GM23338 (cell line): ENCODE measurements at regions not wholly inside any gene's neighbourhood (a gene's known extent, or its start where the extent isn't known, plus 50 kb on each side); places are given as distances from the start of the nearest gene placed in this dataset.

Source experiments
- ATAC-seq: fragments of 200-7000 bp; cut with Tn5 transposase; 3 replicates; pipeline ENCODE4 v1.9.1; 2020
- DNase-seq: peaks from one replicate; pipeline ENCODE4 v3.0.0-alpha.2; 2015; ENCODE audit warnings: low spot score
- H2AFZ ChIP-seq: fragments of 200-600 bp; sonication (generic); 2 replicates; pipeline ENCODE4 v1.8.0; 2016; ENCODE audit warnings: antibody characterized with exemption, mild to moderate bottlenecking, moderate library complexity
- H3F3A ChIP-seq: fragments of 200-600 bp; sonication (generic); replicated peaks from 2 replicates; pipeline ENCODE4 v1.8.0; 2017; ENCODE audit warnings: antibody characterized with exemption, mixed run types, low read depth
- H3K27ac ChIP-seq: fragments of 200-600 bp; sonication (generic); 2 replicates; pipeline ENCODE4 v1.6.1; 2016; ENCODE audit warnings: low read depth
- H3K27me3 ChIP-seq: fragments of 200-600 bp; sonication (generic); 2 replicates; pipeline ENCODE4 v1.8.0; 2016; ENCODE audit warnings: mild to moderate bottlenecking, mixed run types, moderate library complexity; ENCODE audit not compliant: insufficient read depth
- H3K36me3 ChIP-seq: fragments of 200-600 bp; sonication (generic); 2 replicates; pipeline ENCODE4 v1.8.0; 2016; ENCODE audit warnings: mild to moderate bottlenecking; ENCODE audit not compliant: insufficient read depth
- H3K4me1 ChIP-seq: fragments of 200-600 bp; sonication (generic); 2 replicates; pipeline ENCODE4 v1.8.0; 2016; ENCODE audit warnings: mild to moderate bottlenecking, moderate library complexity; ENCODE audit not compliant: insufficient read depth
- H3K4me2 ChIP-seq: fragments of 200-600 bp; sonication (generic); 2 replicates; pipeline ENCODE4 v1.7.1; 2017; ENCODE audit warnings: mixed run types
- H3K4me3 ChIP-seq: fragments of 200-600 bp; sonication (generic); 2 replicates; pipeline ENCODE4 v1.6.1; 2016; ENCODE audit warnings: mixed run types
- H3K79me2 ChIP-seq: fragments of 200-600 bp; sonication (generic); replicated peaks from 2 replicates; pipeline ENCODE4 v1.8.0; 2017; ENCODE audit warnings: mild to moderate bottlenecking; ENCODE audit not compliant: insufficient read depth
- H3K9me2 ChIP-seq: fragments of 200-600 bp; sonication (generic); 2 replicates; pipeline ENCODE4 v1.8.0; 2017; ENCODE audit not compliant: insufficient read depth
- H4K20me1 ChIP-seq: fragments of 200-600 bp; sonication (generic); replicated peaks from 2 replicates; pipeline ENCODE4 v1.8.0; 2017; ENCODE audit warnings: mild to moderate bottlenecking; ENCODE audit not compliant: insufficient read depth
- H3K27ac Mint-ChIP-seq: 2 replicates; pipeline ENCODE4 v1.8.0; 2020; ENCODE audit warnings: inconsistent platforms, mild to moderate bottlenecking, moderate library complexity, mixed read lengths
- H3K27me3 Mint-ChIP-seq: 3 replicates; pipeline ENCODE4 v1.8.0; 2022; ENCODE audit warnings: low read depth, mild to moderate bottlenecking, moderate library complexity, mixed read lengths, inconsistent platforms; ENCODE audit not compliant: insufficient read depth, poor library complexity
- H3K36me3 Mint-ChIP-seq: 3 replicates; pipeline ENCODE4 v1.8.0; 2021; ENCODE audit warnings: low read depth, mild to moderate bottlenecking, inconsistent platforms, moderate library complexity, mixed read lengths
- H3K4me1 Mint-ChIP-seq: 3 replicates; pipeline ENCODE4 v1.8.0; 2020; ENCODE audit warnings: mild to moderate bottlenecking, inconsistent platforms, mixed read lengths
- H3K4me3 Mint-ChIP-seq: 3 replicates; pipeline ENCODE4 v1.8.0; 2021; ENCODE audit warnings: moderate library complexity, mild to moderate bottlenecking, inconsistent platforms, mixed read lengths
- H3K9me3 Mint-ChIP-seq: 3 replicates; pipeline ENCODE4 v1.8.0; 2020; ENCODE audit warnings: moderate library complexity, mild to moderate bottlenecking, inconsistent platforms, mixed read lengths
- CREB1 ChIP-seq: fragments of 250-450 bp; sonication (Bioruptor Pico); IDR thresholded peaks from 2 replicates; pipeline ENCODE4 v1.5.0; 2020; ENCODE audit warnings: low read depth, mild to moderate bottlenecking, moderate library complexity
- CTCF ChIP-seq, 2 experiments: fragments of 200-600 bp in 1 of 2; sonication (generic) in 1 of 2; conservative IDR thresholded peaks; 2 replicates each; pipeline versions ENCODE4 v1.5.1 to v1.6.1; 2016 to 2017; ENCODE audit warnings: antibody characterized with exemption in 2 of 2, low read depth in 2 of 2, mild to moderate bottlenecking in 2 of 2, moderate library complexity in 1 of 2
- ETS1 ChIP-seq: IDR thresholded peaks from 2 replicates; pipeline ENCODE4 v1.6.1; 2016; ENCODE audit warnings: antibody characterized with exemption
- EZH2 ChIP-seq: fragments of 200-600 bp; sonication (generic); IDR thresholded peaks from one replicate; pipeline ENCODE4 v1.8.0; 2017; ENCODE audit warnings: antibody characterized with exemption, mild to moderate bottlenecking, low read depth; ENCODE audit not compliant: unreplicated experiment
- EZH2phosphoT487 ChIP-seq: fragments of 200-600 bp; sonication (generic); IDR thresholded peaks from one replicate; pipeline ENCODE4 v1.8.1; 2018; ENCODE audit warnings: antibody characterized with exemption; ENCODE audit not compliant: unreplicated experiment
- JUNB ChIP-seq: IDR thresholded peaks from one replicate; pipeline ENCODE4 v1.6.1; 2016; ENCODE audit warnings: antibody characterized with exemption; ENCODE audit not compliant: unreplicated experiment
- POLR2AphosphoS5 ChIP-seq: IDR thresholded peaks from 2 replicates; pipeline ENCODE4 v1.6.1; 2016; ENCODE audit warnings: antibody characterized with exemption, low read depth
- REST ChIP-seq: IDR thresholded peaks from one replicate; pipeline ENCODE4 v1.6.1; 2018; ENCODE audit warnings: antibody characterized with exemption; ENCODE audit not compliant: unreplicated experiment
- STAT1 ChIP-seq: IDR thresholded peaks from one replicate; pipeline ENCODE4 v1.6.1; 2016; ENCODE audit warnings: antibody characterized with exemption; ENCODE audit not compliant: unreplicated experiment
- ZNF114 ChIP-seq: fragments of 250-450 bp; sonication (Bioruptor Pico); IDR thresholded peaks from 2 replicates; pipeline ENCODE4 v1.5.0; 2020; ENCODE audit warnings: mild to moderate bottlenecking, moderate library complexity
- ZNF331 ChIP-seq: fragments of 250-450 bp; sonication (Bioruptor Pico); IDR thresholded peaks from 2 replicates; pipeline ENCODE4 v1.5.0; 2020; ENCODE audit warnings: low read depth, mild to moderate bottlenecking, moderate library complexity
- ZNF462 ChIP-seq: fragments of 250-450 bp; sonication (Bioruptor Pico); IDR thresholded peaks from 2 replicates; pipeline ENCODE4 v1.5.0; 2020; ENCODE audit warnings: mild to moderate bottlenecking, moderate library complexity

- Histone ChIP-seq H3K9me2 (no peaks in the 10 kb centered on the region), H3K79me2 (no peaks in the 10 kb centered on the region), H3K36me3 (no peaks in the 10 kb centered on the region), H3K27me3 (no peaks in the 10 kb centered on the region), H3K27ac (no peak overlapping the region), H3K4me1 (no peaks in the 10 kb centered on the region), H3K4me3 (no peak overlapping the region), H3F3A (no peaks in the 10 kb centered on the region), H3K4me2 (no peak overlapping the region), H2AFZ (no peak overlapping the region), H4K20me1 (no peaks in the 10 kb centered on the region; the same call in 1 of the 2 replicates)
- Mint-ChIP-seq H3K27ac (no peak overlapping the region), H3K9me3 (no peaks in the 10 kb centered on the region), H3K36me3 (no peaks in the 10 kb centered on the region), H3K4me1 (no peaks in the 10 kb centered on the region; the same call in 2 of the 3 replicates), H3K27me3 (peaks cover 1% of the 10 kb centered on the region), H3K4me3 (no peak overlapping the region)
- ATAC-seq (no peak), DNase-seq (no peak)
- TF ChIP-seq EZH2phosphoT487 (no peak), ZNF462 (CRISPR knock-in tag) (no peak), CREB1 (no peak), ETS1 (no peak), CTCF (conservative IDR thresholded peaks at IDR 0.05; ENCODE audit: low read depth in 2 of 2) (no peak), ZNF114 (no peak), STAT1 (no peak), EZH2 (no peak), JUNB (no peak), REST (no peak), ZNF331 (CRISPR knock-in tag) (no peak), POLR2AphosphoS5 (no peak)
Observed at GRCh38 chr12:87766044-87766443, 263.2 kb downstream of the C12orf50 start.
